GM19023 (cell line): ENCODE measurements at regions not wholly inside any gene's neighbourhood (a gene's known extent, or its start where the extent isn't known, plus 50 kb on each side); places are given as distances from the start of the nearest gene placed in this dataset.

ENCODE experiments used
- ATAC-seq: cut with Tn5 transposase; IDR thresholded peaks from one replicate; pipeline ENCODE4 v1.9.1; 2021; ENCODE audit warnings: mild to moderate bottlenecking, moderate library complexity; ENCODE audit not compliant: unreplicated experiment

DNA sequence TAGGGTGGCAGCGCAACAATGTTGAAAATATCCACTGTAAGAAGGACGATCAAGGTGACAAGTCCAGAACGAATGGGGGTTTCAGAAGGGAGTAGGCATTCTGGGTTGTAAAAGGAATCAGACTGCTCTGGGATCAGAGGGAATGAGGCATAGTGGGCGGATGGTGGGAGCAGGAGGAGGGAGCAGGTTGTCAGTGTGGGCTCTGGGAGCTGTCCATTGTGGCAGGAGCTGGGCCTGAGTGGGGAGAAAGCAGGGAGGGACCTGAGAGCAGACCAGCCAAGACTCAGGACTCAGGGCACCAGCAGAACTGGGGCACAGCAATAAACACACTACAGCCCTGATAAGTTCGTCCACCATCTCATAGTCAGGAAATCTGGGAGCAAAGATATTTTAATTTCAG lies 292.6 kb upstream of the MKI67 start:
- ATAC-seq: no peak

DNA sequence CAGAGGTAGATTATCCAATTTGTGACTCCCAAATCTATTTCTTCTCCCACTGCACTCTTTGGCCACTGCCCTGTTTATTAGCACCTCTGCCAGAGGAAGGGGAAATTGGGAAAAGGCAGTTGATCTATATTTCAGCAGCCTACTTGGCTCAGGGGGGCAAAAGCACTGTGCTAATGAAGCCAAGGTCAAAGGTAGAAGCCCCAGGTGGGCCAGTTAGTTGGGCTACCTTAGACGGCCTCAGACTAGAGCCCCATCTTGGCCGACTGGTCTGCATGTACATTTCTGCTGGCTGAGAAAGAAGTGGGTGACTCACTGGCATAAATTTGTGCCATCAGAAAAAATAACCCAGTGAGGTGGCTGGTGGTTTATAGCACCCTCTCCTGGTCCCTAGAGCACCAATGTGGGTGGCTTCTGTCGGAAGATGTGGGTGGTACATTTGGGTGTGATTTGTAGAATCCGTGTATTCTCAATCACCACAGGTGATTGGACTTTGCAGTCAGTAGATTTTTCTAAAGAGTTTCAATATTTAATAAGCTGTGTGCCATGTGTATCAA lies 293.3 kb upstream of the MKI67 start:
- no peak for ATAC-seq

- ATAC-seq: no peak
Observed at GRCh38 chr10:128420623-128421022, 294.4 kb upstream of the MKI67 start.

DNA sequence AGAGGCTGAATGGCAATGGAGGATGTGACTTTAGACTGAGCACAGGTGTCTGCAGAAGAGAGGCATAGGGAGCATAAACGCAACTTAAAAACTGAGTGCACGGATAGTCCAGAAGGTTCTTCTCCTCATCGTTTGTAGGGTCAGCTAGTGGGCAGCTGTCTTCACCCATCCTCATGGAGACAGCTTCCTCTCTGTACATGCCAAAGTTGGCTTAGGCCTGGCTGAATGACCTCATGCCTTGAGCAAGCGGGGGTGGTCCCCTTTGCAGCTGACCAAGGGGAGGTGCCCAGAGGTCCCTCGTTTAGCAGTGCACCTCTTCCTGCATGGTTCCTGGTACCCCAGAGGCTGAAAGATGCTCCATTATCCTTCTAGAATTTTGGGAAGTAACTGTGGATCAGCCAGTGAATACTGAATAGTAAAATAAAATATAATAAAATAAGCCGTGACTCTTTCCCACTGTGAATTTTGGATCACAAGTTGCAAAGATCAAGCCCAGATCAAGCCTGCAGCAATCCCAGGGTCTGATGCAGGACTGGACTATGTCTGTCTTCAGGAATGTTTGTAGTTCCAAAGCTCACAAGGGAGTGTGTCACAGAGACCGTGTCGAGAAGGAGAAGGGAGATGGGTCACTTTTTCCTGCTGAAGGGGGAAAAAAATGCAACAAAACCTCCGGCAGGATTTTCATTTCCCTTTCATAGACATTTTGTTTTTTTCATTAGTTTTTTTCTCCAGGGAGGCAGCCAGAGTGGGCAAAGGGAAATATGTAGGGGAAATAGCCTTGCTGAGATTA lies 295.3 kb upstream of the MKI67 start:
- no peak for ATAC-seq

- no peak for ATAC-seq
Observed at GRCh38 chr10:128422190-128422589, 296.0 kb upstream of the MKI67 start.

DNA sequence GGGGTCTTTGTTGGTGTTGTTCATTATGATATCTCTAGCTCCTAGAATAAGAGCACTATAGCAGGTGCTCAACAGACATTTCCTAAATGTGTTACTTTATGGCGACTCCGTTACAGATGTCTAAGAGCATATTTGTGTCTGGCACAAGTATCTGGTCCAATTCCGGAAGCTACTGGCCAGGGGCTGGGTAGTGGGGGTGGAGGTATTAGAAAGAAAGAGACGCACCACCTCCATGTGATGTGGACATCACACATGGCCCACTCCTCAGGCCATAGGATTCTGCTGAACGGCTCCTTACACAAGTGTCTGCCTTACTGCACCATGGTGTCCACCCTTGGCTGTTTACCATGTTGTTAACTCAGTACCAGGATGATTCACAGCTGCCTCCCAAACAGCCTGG lies 296.8 kb upstream of the MKI67 start:
- ATAC-seq: no peak

GRCh38 chr10:128429321-128429720 lies 303.1 kb upstream of the MKI67 start:
- ATAC-seq: no peak

GRCh38 chr10:128429835-128430513 lies 303.8 kb upstream of the MKI67 start:
- ATAC-seq: no peak

DNA sequence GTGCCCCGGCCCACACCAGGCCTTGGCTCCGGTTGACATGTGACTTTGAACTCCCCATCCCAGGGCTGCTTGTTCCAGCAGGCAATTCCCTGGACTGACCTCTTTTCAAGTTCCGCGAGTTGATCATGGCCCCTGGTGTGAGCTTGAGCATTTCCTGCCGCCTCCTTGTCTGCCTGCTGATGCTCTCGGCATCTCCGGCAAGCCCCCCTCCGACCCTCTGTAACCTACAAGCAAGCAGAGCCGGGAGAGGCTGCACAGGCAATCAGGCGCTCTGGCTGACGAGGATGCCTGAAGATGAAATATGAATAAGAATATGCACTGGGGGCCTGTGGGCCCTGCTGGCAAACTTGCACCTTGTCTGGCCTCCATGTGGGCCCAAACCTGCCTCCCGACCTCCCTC lies 304.9 kb upstream of the MKI67 start:
- ATAC-seq: no peak

DNA sequence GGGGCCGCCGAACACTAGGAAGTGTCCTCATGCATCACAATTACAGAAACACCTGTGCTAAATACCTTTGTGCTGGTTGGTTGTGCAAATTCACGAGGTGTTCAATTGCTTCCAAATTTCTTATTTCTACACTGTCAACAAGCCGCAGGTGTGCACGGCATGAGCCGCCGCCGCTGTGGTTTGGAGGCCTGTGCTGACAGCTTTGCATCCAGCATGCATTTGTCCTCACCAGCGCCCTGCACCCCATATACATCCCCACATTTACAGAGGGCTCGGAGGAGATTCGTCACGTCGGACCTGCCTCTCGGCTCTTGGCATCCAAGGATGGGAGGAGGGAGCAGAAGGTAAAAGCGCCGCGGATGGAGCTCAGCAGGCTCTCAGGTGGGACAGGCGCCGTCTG lies 305.3 kb upstream of the MKI67 start:
- ATAC-seq: no peak

DNA sequence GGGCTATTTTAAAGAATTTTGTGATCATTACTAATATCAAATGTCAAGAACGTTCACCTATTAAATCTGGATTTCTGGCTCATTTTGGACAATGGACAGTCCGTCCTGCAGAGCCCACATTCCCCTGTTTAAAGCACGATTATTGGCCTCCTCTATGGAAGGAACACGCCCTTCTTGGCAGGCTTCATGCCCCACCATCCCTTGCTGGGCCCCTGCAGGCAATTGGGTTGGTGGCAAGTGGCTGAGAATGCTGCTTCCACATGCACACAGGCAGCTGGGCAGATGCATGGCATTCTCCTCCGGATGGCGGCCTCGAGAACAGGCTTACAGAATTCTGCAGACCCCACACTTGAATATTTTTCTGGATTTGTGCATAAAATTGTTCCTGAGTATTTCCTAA lies 305.8 kb upstream of the MKI67 start:
- ATAC-seq: no peak

DNA sequence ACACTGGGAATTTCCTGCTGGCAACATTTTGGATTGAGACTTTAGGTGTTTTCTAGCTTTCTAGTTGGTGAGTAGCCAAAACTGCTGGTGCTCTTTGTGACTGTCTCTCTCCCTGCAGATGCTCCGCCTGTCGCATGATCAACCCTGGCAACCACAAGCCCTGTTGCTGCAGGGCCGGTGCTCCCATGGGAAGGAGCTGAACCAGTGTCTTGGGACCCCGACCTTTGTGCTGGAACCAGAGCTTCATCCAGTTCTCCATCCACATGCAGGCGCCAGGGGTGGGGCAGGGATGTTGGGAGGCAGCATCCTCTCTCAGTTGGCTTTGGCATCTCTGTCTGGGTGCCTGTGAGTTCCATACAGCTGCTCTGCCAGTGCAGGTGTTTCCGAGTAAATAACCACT lies 306.2 kb upstream of the MKI67 start:
- no peak for ATAC-seq

DNA sequence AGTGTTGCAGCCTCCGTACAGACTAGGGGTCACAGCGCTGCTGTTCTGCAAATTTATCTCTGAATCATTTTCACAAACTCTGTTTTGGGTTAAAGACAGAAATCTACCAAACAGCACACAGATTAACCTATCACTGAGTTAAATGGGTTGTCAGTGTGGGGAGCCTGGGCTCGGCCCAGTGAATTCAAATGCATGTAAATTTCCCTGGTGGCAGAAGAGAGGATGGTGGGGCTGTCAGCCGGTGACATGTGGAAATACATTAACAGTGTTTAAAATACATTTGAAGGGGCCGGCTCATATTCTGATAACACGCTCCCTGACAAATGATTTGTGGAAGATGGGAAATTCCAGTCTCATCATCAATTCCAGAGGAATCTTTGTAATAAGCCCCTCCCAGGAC lies 309.6 kb upstream of the MKI67 start:
- no peak for ATAC-seq

- ATAC-seq: no peak
Observed at GRCh38 chr10:128437786-128438345, 311.6 kb upstream of the MKI67 start.

DNA sequence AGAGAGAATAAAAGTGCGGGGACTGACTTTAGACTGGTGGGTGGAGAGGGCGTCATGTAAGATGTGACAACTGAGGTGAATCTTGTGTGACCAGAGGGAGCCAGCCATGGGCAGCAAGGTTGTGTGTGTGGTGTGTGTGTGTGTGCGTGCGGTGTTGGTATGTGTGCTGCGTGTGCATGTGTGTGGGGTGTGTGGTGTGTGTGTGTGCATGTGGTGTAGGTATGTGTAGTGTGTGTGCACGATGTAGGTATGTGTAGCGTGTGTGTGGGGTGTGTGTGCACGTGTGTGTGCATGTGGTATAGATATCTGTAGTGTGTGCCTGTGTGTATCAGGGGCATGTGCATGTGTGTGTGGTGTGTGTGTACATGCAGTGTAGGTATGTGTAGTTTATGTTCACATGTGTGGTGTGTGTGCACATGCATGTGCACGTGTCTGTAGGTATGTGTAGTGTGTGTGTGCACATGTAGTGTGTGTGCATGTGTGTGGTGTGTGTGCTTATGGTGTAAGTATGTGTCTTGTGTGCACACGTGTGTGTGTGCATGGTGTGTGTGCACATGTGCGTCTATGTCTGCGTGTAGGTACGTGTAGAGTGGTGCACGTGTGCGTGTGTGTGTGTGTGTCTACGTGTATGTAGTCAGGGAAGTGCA lies 312.3 kb upstream of the MKI67 start:
- no peak for ATAC-seq

DNA sequence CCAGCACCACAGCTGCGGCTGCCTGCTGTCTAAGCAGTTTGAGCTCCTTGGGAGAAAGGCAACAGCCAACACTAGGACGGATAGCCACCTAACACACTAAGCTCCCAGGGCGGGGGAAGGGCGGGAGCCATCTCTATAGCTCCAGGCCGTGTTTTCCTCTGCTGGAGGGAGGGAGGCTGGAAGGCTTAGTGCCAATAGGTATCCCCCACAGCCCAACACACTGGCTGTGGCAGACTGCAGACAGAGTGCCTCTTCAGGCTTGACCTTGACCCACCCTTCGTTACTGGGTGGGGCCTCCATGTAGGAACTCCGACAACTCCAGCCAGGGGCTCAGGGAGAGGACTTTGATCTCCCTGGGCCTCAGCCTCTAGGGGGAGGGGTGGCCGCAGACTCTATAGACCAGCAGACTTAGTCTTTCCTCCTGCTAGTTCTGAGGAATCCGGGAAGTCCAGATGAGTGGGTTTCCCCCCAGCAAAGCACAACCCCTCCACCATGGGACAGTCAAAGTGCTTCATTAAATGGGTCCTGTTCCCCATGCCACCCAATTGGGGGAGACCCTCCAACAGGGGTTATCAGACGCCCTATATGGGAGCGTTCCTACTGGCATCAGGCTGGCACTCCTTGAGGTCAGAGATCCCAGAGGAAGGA lies 314.4 kb upstream of the MKI67 start:
- no peak for ATAC-seq

GRCh38 chr10:128443925-128444518 lies 317.8 kb upstream of the MKI67 start:
- ATAC-seq: no peak

GRCh38 chr10:128448796-128449195 lies 322.6 kb upstream of the MKI67 start:
- no peak for ATAC-seq

- no peak for ATAC-seq
Observed at GRCh38 chr10:128451879-128452278, 325.7 kb upstream of the MKI67 start.

DNA sequence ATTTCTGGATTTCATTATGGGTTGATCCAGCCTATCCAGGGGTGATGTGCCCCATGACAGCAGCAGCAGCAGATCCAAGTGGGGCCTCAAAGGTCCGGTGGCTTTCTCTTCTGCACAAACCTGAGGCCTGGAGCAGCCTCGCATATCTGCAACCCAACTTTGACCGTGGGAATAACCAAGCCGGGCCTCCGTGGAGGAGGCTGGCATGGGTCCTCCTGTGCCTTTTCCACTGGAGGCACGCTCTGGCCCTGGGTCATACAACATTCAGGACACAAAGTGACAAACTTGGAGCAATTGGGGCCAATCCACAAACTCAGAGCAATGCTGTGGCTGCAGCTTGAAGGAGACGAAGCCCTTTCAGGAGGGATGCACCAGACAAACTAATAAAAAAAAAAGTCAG lies 330.0 kb upstream of the MKI67 start:
- ATAC-seq: no peak

DNA sequence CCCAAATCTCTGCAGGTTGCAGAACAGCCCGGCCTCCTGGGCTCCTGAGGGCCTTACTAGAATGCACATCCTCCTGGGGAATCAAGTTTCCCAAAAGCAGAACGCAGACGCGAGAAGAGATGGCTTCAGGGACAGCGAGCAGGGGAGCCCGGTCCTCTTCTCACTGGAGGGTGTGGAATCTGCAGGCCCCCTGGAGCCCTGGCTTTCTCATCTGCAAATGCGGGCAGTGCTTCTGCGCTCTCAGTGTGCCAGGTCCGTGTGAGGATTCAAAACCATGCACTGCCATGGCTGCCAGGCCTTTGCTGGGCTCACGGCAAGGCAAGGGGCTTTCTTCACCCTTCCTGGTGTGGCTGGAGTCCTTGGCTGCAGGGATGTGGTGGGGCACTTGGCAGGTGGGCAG lies 330.9 kb upstream of the MKI67 start:
- ATAC-seq: no peak
